Kidney (tissue), 13 donors: ENCODE measurements at regions not wholly inside any gene's neighbourhood (a gene's known extent, or its start where the extent isn't known, plus 50 kb on each side); places are given as distances from the start of the nearest gene placed in this dataset.

Experiments
- DNase-seq, 5 donors: peaks; one replicate each; pipeline ENCODE4 v3.0.0-alpha.2; 2013 to 2020
- FAIRE-seq: peaks from 2 replicates; lab custom pipeline; 2012; peaks lifted over from hg19 to GRCh38; lab: Jason Lieb, UNC
- H3K27ac ChIP-seq, 2 donors: one replicate each; pipeline ENCODE4 v1.7.0; 2013; ENCODE audit warnings: low read depth in 2 of 2, low read length in 2 of 2, inconsistent platforms in 1 of 2
- H3K27me3 ChIP-seq: one replicate; pipeline ENCODE4 v1.7.1; 2013; ENCODE audit warnings: low read length, inconsistent platforms; ENCODE audit not compliant: control insufficient read depth, insufficient read depth
- H3K36me3 ChIP-seq, 3 donors: one replicate each; pipeline versions ENCODE4 v1.7.0 to v1.7.1; 2013; ENCODE audit warnings: low read length in 3 of 3, control low read depth in 1 of 3, inconsistent platforms in 1 of 3; ENCODE audit not compliant: insufficient read depth in 3 of 3, control insufficient read depth in 2 of 3
- H3K4me1 ChIP-seq, 3 donors: one replicate each; pipeline versions ENCODE4 v1.7.0 to v1.7.1; 2013; ENCODE audit warnings: low read length in 3 of 3, inconsistent platforms in 1 of 3, low read depth in 1 of 3; ENCODE audit not compliant: control insufficient read depth in 2 of 3, insufficient read depth in 2 of 3
- H3K4me3 ChIP-seq, 3 donors: one replicate each; pipeline versions ENCODE4 v1.7.0 to v1.8.1; 2013; ENCODE audit warnings: low read length in 3 of 3, control low read depth in 1 of 3, inconsistent platforms in 1 of 3
- H3K9ac ChIP-seq, 3 donors: one replicate each; pipeline versions ENCODE4 v1.7.0 to v1.7.1; 2013; ENCODE audit warnings: low read length in 3 of 3, control low read depth in 1 of 3, inconsistent platforms in 1 of 3
- H3K9me3 ChIP-seq, 3 donors: one replicate each; pipeline versions ENCODE4 v1.7.0 to v1.7.1; 2013; ENCODE audit warnings: low read length in 3 of 3, control low read depth in 1 of 3, inconsistent platforms in 1 of 3; ENCODE audit not compliant: control insufficient read depth in 2 of 3, insufficient read depth in 1 of 3
- intact Hi-C: fragments of 100-400 bp; cut with DNase I; formaldehyde crosslinking; loops from one replicate; pipeline ENCODE4 v1.11.1; 2022
- TF ChIP-seq, protein P1 (sequence below): IDR thresholded peaks from 3 replicates; pipeline ENCODE4 v1.5.1; 2012; ENCODE audit warnings: mild to moderate bottlenecking, moderate library complexity, borderline replicate concordance; ENCODE audit not compliant: insufficient read depth; ENCODE audit errors: extremely low read depth
- donor health status: control.
- donor health status: control.
- donor health status: control.
- donor health status: control.
- donor health status: control.
- donor health status: DM: yes; HTN: yes; CAD: no.
- donor health status: Normal renal cell carcinoma (clear cell type).

GRCh38 chr17:45628019-45628418 lies 137.5 kb upstream of the PLEKHM1 start:
- no peak overlapping the region for H3K4me3 ChIP-seq
- H3K36me3 ChIP-seq = peaks cover 2 to 15% (median 13%) of the 10 kb centered on the region in 3 donors
- intact Hi-C loops = no loop called here
- no peaks in the 10 kb centered on the region for H3K9me3 ChIP-seq
- no peak for DNase-seq
- no peaks in the 10 kb centered on the region for H3K4me1 ChIP-seq
- H3K9ac ChIP-seq = no peak overlapping the region
- TF ChIP-seq, protein P1, sequence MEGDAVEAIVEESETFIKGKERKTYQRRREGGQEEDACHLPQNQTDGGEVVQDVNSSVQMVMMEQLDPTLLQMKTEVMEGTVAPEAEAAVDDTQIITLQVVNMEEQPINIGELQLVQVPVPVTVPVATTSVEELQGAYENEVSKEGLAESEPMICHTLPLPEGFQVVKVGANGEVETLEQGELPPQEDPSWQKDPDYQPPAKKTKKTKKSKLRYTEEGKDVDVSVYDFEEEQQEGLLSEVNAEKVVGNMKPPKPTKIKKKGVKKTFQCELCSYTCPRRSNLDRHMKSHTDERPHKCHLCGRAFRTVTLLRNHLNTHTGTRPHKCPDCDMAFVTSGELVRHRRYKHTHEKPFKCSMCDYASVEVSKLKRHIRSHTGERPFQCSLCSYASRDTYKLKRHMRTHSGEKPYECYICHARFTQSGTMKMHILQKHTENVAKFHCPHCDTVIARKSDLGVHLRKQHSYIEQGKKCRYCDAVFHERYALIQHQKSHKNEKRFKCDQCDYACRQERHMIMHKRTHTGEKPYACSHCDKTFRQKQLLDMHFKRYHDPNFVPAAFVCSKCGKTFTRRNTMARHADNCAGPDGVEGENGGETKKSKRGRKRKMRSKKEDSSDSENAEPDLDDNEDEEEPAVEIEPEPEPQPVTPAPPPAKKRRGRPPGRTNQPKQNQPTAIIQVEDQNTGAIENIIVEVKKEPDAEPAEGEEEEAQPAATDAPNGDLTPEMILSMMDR = no peak
- no peaks in the 10 kb centered on the region for H3K27me3 ChIP-seq
- no peak for FAIRE-seq
- no peak overlapping the region for H3K27ac ChIP-seq

GRCh38 chr17:45631941-45632340 lies 141.4 kb upstream of the PLEKHM1 start:
- Histone ChIP-seq H3K9me3 (no peaks in the 10 kb centered on the region), H3K4me1 (no peaks in the 10 kb centered on the region), H3K27ac (no peak overlapping the region), H3K27me3 (no peaks in the 10 kb centered on the region), H3K36me3 (peaks cover 4 to 15% (median 13%) of the 10 kb centered on the region in 3 donors), H3K4me3 (no peak overlapping the region), H3K9ac (no peak overlapping the region)
- no peak for DNase-seq
- intact Hi-C loops = no loop called here
- TF ChIP-seq, protein P1 = no peak
- FAIRE-seq = no peak

DNA sequence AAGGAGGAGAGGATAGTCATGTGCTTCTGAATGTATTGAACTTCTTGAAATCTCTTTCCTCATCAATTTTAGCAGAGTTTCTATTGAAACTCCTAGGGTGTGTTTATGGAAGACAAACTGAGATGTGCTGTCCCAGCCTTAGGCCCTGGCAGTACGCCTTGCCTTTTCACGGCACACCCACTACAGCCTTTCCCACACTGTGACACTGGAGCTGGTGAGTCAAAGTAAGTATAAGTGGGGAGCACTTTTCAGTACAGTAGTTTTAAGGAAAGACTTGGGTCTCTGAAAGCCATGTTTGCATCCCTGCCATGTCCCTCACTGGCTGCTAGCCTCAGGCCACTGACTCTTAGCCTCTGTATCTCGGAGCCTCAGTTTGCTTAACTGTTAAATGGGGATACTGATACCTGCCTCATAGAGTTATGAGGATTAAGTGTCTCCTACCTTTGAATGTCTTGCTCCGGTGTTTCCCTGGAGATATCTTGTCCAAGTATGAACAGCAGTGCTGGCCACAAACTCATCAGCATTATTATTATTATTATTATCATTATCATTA lies 144.7 kb upstream of the CRHR1 start:
- H3K27me3 ChIP-seq = no peaks in the 10 kb centered on the region
- H3K9me3 ChIP-seq = no peaks in the 10 kb centered on the region
- H3K4me3 ChIP-seq = no peak overlapping the region
- FAIRE-seq (no peak), DNase-seq (no peak)
- no peaks in the 10 kb centered on the region for H3K4me1 ChIP-seq
- TF ChIP-seq, protein P1 = no peak
- peaks cover 0 to 5% (median 5%) of the 10 kb centered on the region in 3 donors for H3K36me3 ChIP-seq
- intact Hi-C loops = no loop called here
- no peak overlapping the region for H3K27ac ChIP-seq
- H3K9ac ChIP-seq = no peak overlapping the region
